HepG2 (cell line): ENCODE measurements at regions not wholly inside any gene's neighbourhood (a gene's known extent, or its start where the extent isn't known, plus 50 kb on each side); places are given as distances from the start of the nearest gene placed in this dataset.

Experiments used
- ATAC-seq: fragments of 200-7000 bp; cut with Tn5 transposase; 3 replicates; pipeline ENCODE4 v1.9.1; 2020; ENCODE audit warnings: mild to moderate bottlenecking, moderate library complexity
- BruUV-seq: library from RNA; stranded (reverse); fragments of 400-500 nt; replicated peaks from 2 replicates; lab custom pipeline; 2021; lab: Mats Ljungman, UMichigan
- CTCF ChIA-PET: fragments of 300-600 bp; formaldehyde crosslinking; extraction: SDS; loops from one replicate; lab custom pipeline; 2021; ENCODE audit warnings: low total read pairs, inconsistent platforms, low intra/inter-chr PET ratio; lab: Yijun Ruan, JAX
- POLR2A ChIA-PET: fragments of 350-600 bp; sonication (Branson Sonifier 250); formaldehyde crosslinking; loops from one replicate; lab custom pipeline; 2020; ENCODE audit warnings: antibody characterized with exemption, inconsistent platforms; lab: Yijun Ruan, JAX
- DNase-seq: peaks from one replicate; pipeline ENCODE4 v3.0.0-alpha.2; 2015; ENCODE audit warnings: low spot score
- FAIRE-seq: peaks from 3 replicates; lab custom pipeline; 2011; peaks lifted over from hg19 to GRCh38; lab: Jason Lieb, UNC
- H2AFZ ChIP-seq: one replicate; pipeline ENCODE4 v1.6.1; 2011; ENCODE audit warnings: low read length, inconsistent platforms
- H3K27ac ChIP-seq: fragments of 300-600 bp; 3 replicates; pipeline ENCODE4 v1.8.0; 2011; ENCODE audit warnings: mixed run types, mild to moderate bottlenecking, mixed read lengths, low read length, inconsistent platforms; ENCODE audit not compliant: insufficient read depth; ENCODE audit errors: extremely low read length
- H3K27me3 ChIP-seq, 2 experiments: fragments of 200-600 bp in 1 of 2; 2 replicates in 1 of 2; 3 replicates in 1 of 2; pipeline versions ENCODE4 v1.6.0 to v1.8.0; 2011; ENCODE audit warnings: low read length in 2 of 2, mild to moderate bottlenecking in 2 of 2, moderate library complexity in 2 of 2, inconsistent platforms in 1 of 2; ENCODE audit not compliant: insufficient read depth in 2 of 2, control insufficient read depth in 1 of 2
- H3K36me3 ChIP-seq, 2 experiments: fragments of 200-600 bp in 1 of 2; replicated peaks in 1 of 2; 2 replicates in 1 of 2; 3 replicates in 1 of 2; pipeline versions ENCODE4 v1.5.1 to v1.8.0; 2011; ENCODE audit warnings: low read length in 2 of 2, inconsistent platforms in 1 of 2; ENCODE audit not compliant: insufficient read depth in 2 of 2, control insufficient read depth in 1 of 2
- H3K4me1 ChIP-seq: 2 replicates; pipeline ENCODE4 v1.5.1; 2012; ENCODE audit warnings: low read length, inconsistent platforms; ENCODE audit not compliant: insufficient read depth
- H3K4me2 ChIP-seq: 2 replicates; pipeline ENCODE4 v1.6.0; 2011; ENCODE audit warnings: low read depth, low read length, inconsistent platforms
- H3K4me3 ChIP-seq, 3 experiments: fragments of 200-600 bp in 1 of 3; sonication (generic), shearing (Covaris generic) in 1 of 3; replicated peaks in 1 of 3; 2 replicates each; pipeline ENCODE4 v1.5.1; 2011 to 2016; ENCODE audit warnings: low read length in 3 of 3, inconsistent platforms in 2 of 3, low read depth in 2 of 3, mild to moderate bottlenecking in 2 of 3, control low read depth in 1 of 3, mixed read lengths in 1 of 3; ENCODE audit not compliant: insufficient read depth in 1 of 3
- H3K79me2 ChIP-seq: one replicate; pipeline ENCODE4 v1.6.1; 2011; ENCODE audit warnings: low read length, inconsistent platforms; ENCODE audit not compliant: insufficient read depth
- H3K9ac ChIP-seq: 2 replicates; pipeline ENCODE4 v1.6.0; 2011; ENCODE audit warnings: mild to moderate bottlenecking, low read depth, low read length, inconsistent platforms; ENCODE audit not compliant: insufficient read depth
- H3K9me3 ChIP-seq: 2 replicates; pipeline ENCODE4 v1.5.1; 2012; ENCODE audit warnings: mild to moderate bottlenecking, low read length
- H4K20me1 ChIP-seq: 2 replicates; pipeline ENCODE4 v1.6.0; 2011; ENCODE audit warnings: inconsistent platforms, mild to moderate bottlenecking, low read length, moderate library complexity; ENCODE audit not compliant: insufficient read depth
- GABPA ChIP-seq, 2 experiments: IDR thresholded peaks; 2 replicates each; pipeline ENCODE4 v1.6.1; 2011 to 2016; ENCODE audit warnings: low read depth in 2 of 2, low read length in 1 of 2, missing biosample characterization in 1 of 2, missing genetic modification characterization in 1 of 2
- HOXA7 ChIP-seq: sonication (generic); formaldehyde crosslinking; IDR thresholded peaks from 2 replicates; pipeline ENCODE4 v1.8.1; 2022; ENCODE audit warnings: mild to moderate bottlenecking, missing genetic modification reagents, moderate library complexity
- LCORL ChIP-seq, 2 experiments: fragments of 450-650 bp in 1 of 2; sonication (generic) in 1 of 2; formaldehyde crosslinking in 1 of 2; IDR thresholded peaks; 2 replicates each; pipeline versions ENCODE4 v1.5.0 to v1.6.1; 2017 to 2020; ENCODE audit warnings: antibody characterized with exemption in 1 of 2, missing genetic modification reagents in 1 of 2
- MIXL1 ChIP-seq: IDR thresholded peaks from 2 replicates; pipeline ENCODE4 v1.6.1; 2016
- NR1H2 ChIP-seq: sonication (generic); formaldehyde crosslinking; IDR thresholded peaks from 2 replicates; pipeline ENCODE4 v1.8.1; 2022; ENCODE audit warnings: low read depth, missing genetic modification reagents, borderline replicate concordance
- SAFB2 ChIP-seq: sonication (generic); formaldehyde crosslinking; IDR thresholded peaks from 2 replicates; pipeline ENCODE4 v1.5.1; 2020; ENCODE audit warnings: missing genetic modification reagents, low read depth, mild to moderate bottlenecking, borderline replicate concordance
- SRF ChIP-seq: IDR thresholded peaks from 2 replicates; pipeline ENCODE4 v1.6.1; 2011; ENCODE audit warnings: mild to moderate bottlenecking, low read depth, low read length, moderate library complexity
- TBX2 ChIP-seq: sonication (generic); formaldehyde crosslinking; IDR thresholded peaks from 2 replicates; pipeline ENCODE4 v1.5.0; 2020; ENCODE audit warnings: missing genetic modification reagents, mild to moderate bottlenecking, borderline replicate concordance
- ZBTB8A ChIP-seq: sonication (generic); formaldehyde crosslinking; IDR thresholded peaks from 2 replicates; pipeline ENCODE4 v1.4.0; 2020; ENCODE audit warnings: mild to moderate bottlenecking, low read depth, missing genetic modification reagents, borderline replicate concordance
- ZEB1 ChIP-seq: IDR thresholded peaks from 2 replicates; pipeline ENCODE4 v1.6.1; 2012; ENCODE audit warnings: mild to moderate bottlenecking, low read depth, inconsistent platforms; ENCODE audit not compliant: insufficient replicate concordance
- ZFP36L2 ChIP-seq: sonication (generic); formaldehyde crosslinking; IDR thresholded peaks from 2 replicates; pipeline ENCODE4 v1.4.0; 2020; ENCODE audit warnings: missing genetic modification reagents
- ZNF20 ChIP-seq: sonication (generic); formaldehyde crosslinking; IDR thresholded peaks from 2 replicates; pipeline ENCODE4 v1.4.0; 2020; ENCODE audit warnings: mild to moderate bottlenecking, moderate library complexity, missing genetic modification reagents
- ZNF331 ChIP-seq: sonication (generic); formaldehyde crosslinking; IDR thresholded peaks from 2 replicates; pipeline ENCODE4 v1.4.0; 2020; ENCODE audit warnings: missing genetic modification reagents
- ZNF720 ChIP-seq: sonication (generic); formaldehyde crosslinking; IDR thresholded peaks from 2 replicates; pipeline ENCODE4 v1.4.0; 2020; ENCODE audit warnings: missing genetic modification reagents
- ZXDC ChIP-seq: sonication (generic); formaldehyde crosslinking; IDR thresholded peaks from 2 replicates; pipeline ENCODE4 v1.5.0; 2020; ENCODE audit warnings: mild to moderate bottlenecking, missing genetic modification reagents
- WGBS: methylation state at CpG from one replicate; pipeline ENCODE4 v1.1.6; 2017; ENCODE audit warnings: low lambda C conversion rate; 5-methylcytosine and 5-hydroxymethylcytosine counted together
- in situ Hi-C: cut with HindIII; loops from 2 replicates; pipeline ENCODE4 v1.10.0; 2017; ENCODE audit warnings: low pct_unique_long_range_greater_than_20kb; ENCODE audit not compliant: extremely low pct_ligation_motif_present
- intact Hi-C: fragments of 100-400 bp; cut with micrococcal nuclease; formaldehyde crosslinking; loops from one replicate; pipeline ENCODE4 v1.10.0; 2022; ENCODE audit not compliant: unreplicated experiment
- TF ChIP-seq, protein P1 (sequence below): sonication (generic); formaldehyde crosslinking; IDR thresholded peaks from 2 replicates; pipeline ENCODE4 v1.9.0; 2021; ENCODE audit warnings: missing genetic modification reagents, mild to moderate bottlenecking, borderline replicate concordance

DNA sequence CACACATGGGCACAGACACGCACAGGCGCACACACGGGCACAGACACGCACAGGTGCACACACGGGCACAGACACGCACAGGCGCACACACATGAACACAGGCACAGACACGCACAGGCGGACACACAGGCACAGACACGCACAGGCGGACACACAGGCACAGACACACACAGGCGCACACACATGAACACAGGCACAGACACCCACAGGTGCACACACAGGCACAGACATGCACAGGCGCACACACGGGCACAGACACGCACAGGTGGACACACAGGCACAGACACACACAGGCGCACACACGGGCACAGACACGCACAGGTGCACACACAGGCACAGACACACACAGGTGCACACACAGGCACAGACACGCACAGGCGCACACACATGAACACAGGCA, 312.8 kb upstream of the IRX1 start (continued):
- TF ChIP-seq NR1H2 (CRISPR knock-in tag), result no peak
- no peak for TF ChIP-seq ZNF720 (CRISPR knock-in tag)
- TF ChIP-seq ZXDC (CRISPR knock-in tag), result no peak
- TF ChIP-seq, protein P1, sequence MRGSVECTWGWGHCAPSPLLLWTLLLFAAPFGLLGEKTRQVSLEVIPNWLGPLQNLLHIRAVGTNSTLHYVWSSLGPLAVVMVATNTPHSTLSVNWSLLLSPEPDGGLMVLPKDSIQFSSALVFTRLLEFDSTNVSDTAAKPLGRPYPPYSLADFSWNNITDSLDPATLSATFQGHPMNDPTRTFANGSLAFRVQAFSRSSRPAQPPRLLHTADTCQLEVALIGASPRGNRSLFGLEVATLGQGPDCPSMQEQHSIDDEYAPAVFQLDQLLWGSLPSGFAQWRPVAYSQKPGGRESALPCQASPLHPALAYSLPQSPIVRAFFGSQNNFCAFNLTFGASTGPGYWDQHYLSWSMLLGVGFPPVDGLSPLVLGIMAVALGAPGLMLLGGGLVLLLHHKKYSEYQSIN (CRISPR knock-in tag), result no peak
- no peak for TF ChIP-seq GABPA (IDR thresholded peaks at IDR 0.05; ENCODE audit: low read depth, low read length)
- no peak for TF ChIP-seq GABPA (CRISPR knock-in tag; IDR thresholded peaks at IDR 0.05; ENCODE audit: low read depth)
- TF ChIP-seq, all 625 proteins: peak for 0

DNA sequence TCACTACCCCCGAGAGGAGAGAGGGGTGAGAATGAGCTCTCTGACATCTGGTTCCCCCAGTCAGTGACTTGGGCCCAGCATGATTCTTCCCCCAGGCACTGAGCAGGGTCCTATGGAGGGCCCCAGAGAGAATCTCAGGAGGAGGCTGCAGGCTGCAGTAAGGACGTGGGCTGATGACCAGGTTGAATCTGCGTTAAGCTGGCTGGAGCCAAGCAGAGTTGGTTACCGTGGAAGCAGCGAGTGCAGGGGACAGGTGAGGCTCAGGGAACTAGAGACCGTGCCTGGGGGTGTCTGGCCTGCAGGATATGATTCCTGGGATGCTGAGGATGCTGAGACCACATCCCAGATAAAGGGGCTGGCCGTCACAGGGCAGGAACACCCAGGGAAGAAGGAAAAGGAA, 314.3 kb upstream of the IRX1 start:
- ATAC-seq, result no peak
- no TSS peak for BruUV-seq
- no peaks in the 10 kb centered on the region; a peak in 1 of 5 replicates for H3K27me3 ChIP-seq
- no peaks in the 10 kb centered on the region for H3K36me3 ChIP-seq
- in situ Hi-C loops (no loop called here), intact Hi-C loops (no loop called here)
- ChIA-PET CTCF (no interaction called here), POLR2A (no interaction called here)
- no peak for FAIRE-seq
- H4K20me1 ChIP-seq, result no peaks in the 10 kb centered on the region
- 10% methylated on average over 3 of the region's 7 CpGs for WGBS
- no peak for DNase-seq
- no peak overlapping the region for H2AFZ ChIP-seq
- TF ChIP-seq ZBTB8A (CRISPR knock-in tag) (no peak), SRF (no peak), ZNF20 (CRISPR knock-in tag) (no peak), TBX2 (CRISPR knock-in tag) (no peak), ZNF331 (CRISPR knock-in tag) (no peak), ZFP36L2 (CRISPR knock-in tag) (no peak), MIXL1 (CRISPR knock-in tag) (no peak), ZEB1 (no peak), SAFB2 (CRISPR knock-in tag) (no peak), HOXA7 (CRISPR knock-in tag) (no peak), LCORL (IDR thresholded peaks at IDR 0.05) (no peak), LCORL (CRISPR knock-in tag; IDR thresholded peaks at IDR 0.05) (no peak)
- H3K4me1 ChIP-seq, result no peaks in the 10 kb centered on the region
- H3K4me3 ChIP-seq, result no peak overlapping the region
- no peak overlapping the region for H3K27ac ChIP-seq
- no peaks in the 10 kb centered on the region for H3K9me3 ChIP-seq
- H3K9ac ChIP-seq, result no peak overlapping the region
- no peaks in the 10 kb centered on the region for H3K79me2 ChIP-seq
- H3K4me2 ChIP-seq, result no peak overlapping the region
